Brain microvascular endothelial cell (primary cell): ENCODE measurements at regions not wholly inside any gene's neighbourhood (a gene's known extent, or its start where the extent isn't known, plus 50 kb on each side); places are given as distances from the start of the nearest gene placed in this dataset.

Experiments
- DNase-seq: peaks from one replicate; pipeline ENCODE4 v3.0.0-alpha.2; 2020
- H3K27ac ChIP-seq: fragments of 250-450 bp; sonication (Bioruptor Pico); 2 replicates; pipeline ENCODE4 v1.5.1; 2020; ENCODE audit warnings: mild to moderate bottlenecking, moderate library complexity
- H3K27me3 ChIP-seq: fragments of 250-450 bp; sonication (Bioruptor Pico); replicated peaks from 2 replicates; pipeline ENCODE4 v1.5.1; 2020; ENCODE audit warnings: mild to moderate bottlenecking
- H3K36me3 ChIP-seq: fragments of 250-450 bp; sonication (Bioruptor Pico); replicated peaks from 2 replicates; pipeline ENCODE4 v1.5.1; 2020; ENCODE audit warnings: mild to moderate bottlenecking
- H3K4me3 ChIP-seq: 2 replicates; pipeline ENCODE4 v1.5.1; 2011; ENCODE audit warnings: low read depth, mild to moderate bottlenecking, control low read depth, low read length, moderate library complexity
- CTCF ChIP-seq: IDR thresholded peaks from 2 replicates; pipeline ENCODE4 v1.5.1; 2011; ENCODE audit warnings: low read depth, mild to moderate bottlenecking, moderate library complexity, low read length, control low read depth, inconsistent platforms; ENCODE audit errors: missing control alignments
- in situ Hi-C: cut with HindIII; loops from 2 replicates; pipeline ENCODE4 v1.10.0; 2017; ENCODE audit warnings: low sequenced_read_pairs, low pct_ligation_motif_present

GRCh38 chr18:6606411-6607085 lies 123.0 kb upstream of the ARHGAP28 start:
- in situ Hi-C loops, result no loop called here
- Histone ChIP-seq H3K36me3 (no peaks in the 10 kb centered on the region), H3K27me3 (no peaks in the 10 kb centered on the region), H3K4me3 (no peak overlapping the region), H3K27ac (no peak overlapping the region)
- no peak for DNase-seq
- no peak for TF ChIP-seq CTCF

- TF ChIP-seq CTCF, result no peak
- Histone ChIP-seq H3K27me3 (no peaks in the 10 kb centered on the region), H3K36me3 (no peaks in the 10 kb centered on the region), H3K4me3 (no peak overlapping the region), H3K27ac (no peak overlapping the region)
- in situ Hi-C loops, result no loop called here
- DNase-seq, result no peak
These were observed 122.2 kb upstream of the ARHGAP28 start for GRCh38 chr18:6607343-6607742.

- no peak overlapping the region for H3K27ac ChIP-seq
- no peaks in the 10 kb centered on the region for H3K27me3 ChIP-seq
- no peak for TF ChIP-seq CTCF
- H3K4me3 ChIP-seq, result no peak overlapping the region
- in situ Hi-C loops, result no loop called here
- H3K36me3 ChIP-seq, result no peaks in the 10 kb centered on the region
- no peak for DNase-seq
These were observed 119.8 kb upstream of the ARHGAP28 start for GRCh38 chr18:6609666-6610264.

- H3K4me3 ChIP-seq, result no peak overlapping the region
- DNase-seq, result no peak
- TF ChIP-seq CTCF, result no peak
- H3K27me3 ChIP-seq, result no peaks in the 10 kb centered on the region
- no peaks in the 10 kb centered on the region for H3K36me3 ChIP-seq
- H3K27ac ChIP-seq, result no peak overlapping the region
- in situ Hi-C loops, result no loop called here
These were observed 119.0 kb upstream of the ARHGAP28 start for GRCh38 chr18:6610466-6610865.

GRCh38 chr18:6613581-6613980 lies 115.9 kb upstream of the ARHGAP28 start:
- H3K36me3 ChIP-seq, result no peaks in the 10 kb centered on the region
- no peaks in the 10 kb centered on the region for H3K27me3 ChIP-seq
- TF ChIP-seq CTCF, result no peak
- H3K27ac ChIP-seq, result no peak overlapping the region
- no peak for DNase-seq
- in situ Hi-C loops, result no loop called here
- no peak overlapping the region for H3K4me3 ChIP-seq

GRCh38 chr18:6614952-6615351 lies 114.6 kb upstream of the ARHGAP28 start:
- H3K36me3 ChIP-seq, result no peaks in the 10 kb centered on the region
- H3K27ac ChIP-seq, result no peak overlapping the region
- no peaks in the 10 kb centered on the region for H3K27me3 ChIP-seq
- H3K4me3 ChIP-seq, result no peak overlapping the region
- TF ChIP-seq CTCF, result no peak
- DNase-seq, result no peak
- in situ Hi-C loops, result no loop called here
